ENCODE measurements at regions not wholly inside any gene's neighbourhood (a gene's known extent, or its start where the extent isn't known, plus 50 kb on each side); places are given as distances from the start of the nearest gene placed in this dataset.
"Not testable (repeated sequence)": the region's sequence is repeated elsewhere in the genome, so short reads cannot be mapped to it uniquely, and the experiment has no call there.

GRCh38 chrX:2572740-2573139, 72.0 kb upstream of the DHRSX start:
- no peak for DNase-seq (ENCODE audit: low read depth)

- no peak for DNase-seq (ENCODE audit: low read depth)
These were observed 67.3 kb upstream of the DHRSX start for GRCh38 chrX:2568125-2568524.

GRCh38 chrX:2566055-2566454, 65.3 kb upstream of the DHRSX start:
- no peak for DNase-seq (ENCODE audit: low read depth)

GRCh38 chrX:2561456-2561855, 60.7 kb upstream of the DHRSX start:
- no peak for DNase-seq (ENCODE audit: low read depth)

GRCh38 chrX:2559124-2559523, 58.3 kb upstream of the DHRSX start:
- no peak for DNase-seq (ENCODE audit: low read depth)

GRCh38 chrX:2554891-2555290, 54.1 kb upstream of the DHRSX start:
- no peak for DNase-seq (ENCODE audit: low read depth)

- not testable (repeated sequence) for DNase-seq (ENCODE audit: low read depth)
These were observed 53.3 kb upstream of the DHRSX start for GRCh38 chrX:2554066-2554465.

GRCh38 chrX:2552621-2553201, 51.9 kb upstream of the DHRSX start:
- DNase-seq (ENCODE audit: low read depth): no peak

- no peak for DNase-seq (ENCODE audit: low read depth)
These were observed 49.7 kb upstream of the DHRSX start for GRCh38 chrX:2550328-2551020.

Measured in stimulated activated CD8-positive, alpha-beta memory T cell treated with anti-CD3 and anti-CD28 coated beads, Interleukin-12 subunit alpha, Interleukin-12 subunit beta, amount 100 ng/mL, for 4 hours (primary cell).